Mesenchymal stem cell (in vitro differentiated cells and primary cell): ENCODE measurements at regions not wholly inside any gene's neighbourhood (a gene's known extent, or its start where the extent isn't known, plus 50 kb on each side); places are given as distances from the start of the nearest gene placed in this dataset.

Source experiments
- DNase-seq: peaks from one replicate; pipeline ENCODE4 v3.0.0-alpha.2; 2013
- H2AFZ ChIP-seq: one replicate; pipeline ENCODE4 v1.6.1; 2013; ENCODE audit warnings: low read depth, mild to moderate bottlenecking, control low read depth, inconsistent platforms, low read length, moderate library complexity
- H2AK5ac ChIP-seq: 2 replicates; pipeline ENCODE4 v1.6.1; 2013; ENCODE audit warnings: low read length, moderate library complexity, mild to moderate bottlenecking, inconsistent platforms; ENCODE audit not compliant: severe bottlenecking
- H2BK120ac ChIP-seq: one replicate; pipeline ENCODE4 v1.6.1; 2013; ENCODE audit warnings: low read depth, mild to moderate bottlenecking, inconsistent platforms, low read length, moderate library complexity
- H2BK12ac ChIP-seq, 2 experiments: one replicate each; pipeline ENCODE4 v1.6.1; 2013; ENCODE audit warnings: inconsistent platforms in 2 of 2, low read length in 2 of 2, mild to moderate bottlenecking in 2 of 2, moderate library complexity in 2 of 2, control low read depth in 1 of 2
- H2BK15ac ChIP-seq: one replicate; pipeline ENCODE4 v1.6.1; 2013; ENCODE audit warnings: mild to moderate bottlenecking, low read depth, inconsistent platforms; ENCODE audit not compliant: poor library complexity, severe bottlenecking
- H2BK5ac ChIP-seq: 2 replicates; pipeline ENCODE4 v1.6.1; 2013; ENCODE audit warnings: low read depth, mild to moderate bottlenecking, low read length, control low read depth, inconsistent platforms; ENCODE audit not compliant: poor library complexity, severe bottlenecking
- H3K14ac ChIP-seq, 2 experiments: one replicate each; pipeline ENCODE4 v1.6.1; 2013; ENCODE audit warnings: inconsistent platforms in 2 of 2, low read length in 2 of 2, control low read depth in 1 of 2, mild to moderate bottlenecking in 1 of 2, moderate library complexity in 1 of 2
- H3K18ac ChIP-seq, 2 experiments: one replicate each; pipeline ENCODE4 v1.6.1; 2013; ENCODE audit warnings: inconsistent platforms in 2 of 2, low read length in 2 of 2, control low read depth in 1 of 2, low read depth in 1 of 2, mild to moderate bottlenecking in 1 of 2
- H3K23ac ChIP-seq, 2 experiments: one replicate each; pipeline ENCODE4 v1.6.1; 2013; ENCODE audit warnings: inconsistent platforms in 2 of 2, low read length in 2 of 2, mild to moderate bottlenecking in 2 of 2, moderate library complexity in 2 of 2, control low read depth in 1 of 2
- H3K27ac ChIP-seq: 2 replicates; pipeline ENCODE4 v1.5.1; 2013; ENCODE audit warnings: mild to moderate bottlenecking, moderate library complexity, low read length, control low read depth, inconsistent platforms; ENCODE audit not compliant: poor library complexity, severe bottlenecking
- H3K27me3 ChIP-seq, 2 experiments: 2 replicates each; pipeline versions ENCODE4 v1.6.1 to v1.7.0; 2013; ENCODE audit warnings: low read length in 2 of 2, mild to moderate bottlenecking in 2 of 2, moderate library complexity in 2 of 2, control low read depth in 1 of 2, inconsistent platforms in 1 of 2; ENCODE audit not compliant: control insufficient read depth in 1 of 2, insufficient read depth in 1 of 2
- H3K36me3 ChIP-seq, 2 experiments: 2 replicates each; pipeline versions ENCODE4 v1.6.1 to v1.7.0; 2013; ENCODE audit warnings: low read length in 2 of 2, control low read depth in 1 of 2, inconsistent platforms in 1 of 2, low read depth in 1 of 2, mild to moderate bottlenecking in 1 of 2; ENCODE audit not compliant: insufficient read depth in 2 of 2, control insufficient read depth in 1 of 2
- H3K4ac ChIP-seq, 2 experiments: one replicate each; pipeline ENCODE4 v1.6.1; 2013; ENCODE audit warnings: inconsistent platforms in 2 of 2, low read length in 2 of 2, mild to moderate bottlenecking in 2 of 2, moderate library complexity in 2 of 2, control low read depth in 1 of 2, low read depth in 1 of 2
- H3K4me1 ChIP-seq: 2 replicates; pipeline ENCODE4 v1.6.1; 2013; ENCODE audit warnings: low read depth, low read length, control low read depth; ENCODE audit not compliant: control insufficient read depth, insufficient read depth
- H3K4me2 ChIP-seq: 2 replicates; pipeline ENCODE4 v1.6.1; 2013; ENCODE audit warnings: low read length, mild to moderate bottlenecking, inconsistent platforms; ENCODE audit not compliant: poor library complexity, severe bottlenecking
- H3K4me3 ChIP-seq, 2 experiments: 2 replicates each; pipeline versions ENCODE4 v1.5.1 to v1.7.0; 2013; ENCODE audit warnings: low read length in 2 of 2, mild to moderate bottlenecking in 2 of 2, control low read depth in 1 of 2, low read depth in 1 of 2; ENCODE audit not compliant: insufficient read depth in 1 of 2
- H3K79me1 ChIP-seq: replicated peaks from 2 replicates; pipeline ENCODE4 v1.6.1; 2013; ENCODE audit warnings: mild to moderate bottlenecking, control low read depth, low read length, inconsistent platforms; ENCODE audit not compliant: poor library complexity, severe bottlenecking
- H3K9ac ChIP-seq: 2 replicates; pipeline ENCODE4 v1.7.0; 2013; ENCODE audit warnings: mild to moderate bottlenecking, low read length, moderate library complexity
- H3K9me3 ChIP-seq: 2 replicates; pipeline ENCODE4 v1.7.0; 2013; ENCODE audit warnings: mild to moderate bottlenecking, low read length; ENCODE audit not compliant: control insufficient read depth
- H4K8ac ChIP-seq: one replicate; pipeline ENCODE4 v1.6.1; 2013; ENCODE audit warnings: inconsistent platforms, mild to moderate bottlenecking, low read length, moderate library complexity
- H4K91ac ChIP-seq: one replicate; pipeline ENCODE4 v1.6.1; 2013; ENCODE audit warnings: mild to moderate bottlenecking, low read length, inconsistent platforms
- WGBS: methylation state at CpG from one replicate; pipeline ENCODE4 v1.1.7; 2013; ENCODE audit warnings: mixed read lengths; 5-methylcytosine and 5-hydroxymethylcytosine counted together

DNA sequence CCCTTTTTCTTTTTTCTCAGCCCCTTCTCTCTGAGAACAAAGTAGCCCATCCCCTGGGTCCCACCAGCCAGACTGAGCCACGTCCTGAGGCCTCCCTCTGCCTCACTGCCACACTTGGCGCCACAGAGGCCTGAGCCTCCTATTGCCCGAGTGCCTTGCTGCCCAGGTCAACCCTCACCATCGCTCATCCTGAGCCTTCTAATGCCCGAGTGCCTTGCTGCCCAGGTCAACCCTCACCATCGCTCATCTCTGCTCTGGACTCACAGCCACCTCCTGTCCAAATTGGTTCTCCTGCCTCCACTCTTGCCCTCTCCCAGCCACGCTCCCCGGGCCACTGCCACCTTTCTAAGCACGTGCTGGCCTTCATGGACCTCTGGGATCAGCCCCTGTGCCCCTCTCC lies 53.2 kb upstream of the SMNDC1 start:
- H3K4ac ChIP-seq, result no peak overlapping the region
- H2BK15ac ChIP-seq, result no peak overlapping the region
- H3K4me1 ChIP-seq, result peaks cover 45% of the 10 kb centered on the region
- H2AFZ ChIP-seq, result no peak overlapping the region
- H2BK12ac ChIP-seq, result peak overlapping the region; percentile 3 to 90
- H2BK5ac ChIP-seq, result no peak overlapping the region
- no peaks in the 10 kb centered on the region for H3K9me3 ChIP-seq
- H2BK120ac ChIP-seq, result no peak overlapping the region
- peak overlapping the region; percentile 6 for H4K91ac ChIP-seq
- H3K79me1 ChIP-seq, result no peaks in the 10 kb centered on the region
- H3K18ac ChIP-seq, result peak overlapping the region in 1 of 2 experiments; percentile 78
- H4K8ac ChIP-seq, result no peak overlapping the region
- WGBS, result 96% methylated on average over 9 of the region's 9 CpGs
- H3K27ac ChIP-seq, result no peak overlapping the region
- peak overlapping the region in 1 of 2 experiments; percentile 48 for H3K14ac ChIP-seq
- H3K36me3 ChIP-seq, result no peaks in the 10 kb centered on the region
- H3K4me3 ChIP-seq, result no peak overlapping the region
- no peak for DNase-seq
- H3K27me3 ChIP-seq, result no peaks in the 10 kb centered on the region
- peak overlapping the region; percentile 14 for H2AK5ac ChIP-seq
- H3K4me2 ChIP-seq, result no peak overlapping the region
- no peak overlapping the region for H3K23ac ChIP-seq
- peak overlapping the region; percentile 16 for H3K9ac ChIP-seq

DNA sequence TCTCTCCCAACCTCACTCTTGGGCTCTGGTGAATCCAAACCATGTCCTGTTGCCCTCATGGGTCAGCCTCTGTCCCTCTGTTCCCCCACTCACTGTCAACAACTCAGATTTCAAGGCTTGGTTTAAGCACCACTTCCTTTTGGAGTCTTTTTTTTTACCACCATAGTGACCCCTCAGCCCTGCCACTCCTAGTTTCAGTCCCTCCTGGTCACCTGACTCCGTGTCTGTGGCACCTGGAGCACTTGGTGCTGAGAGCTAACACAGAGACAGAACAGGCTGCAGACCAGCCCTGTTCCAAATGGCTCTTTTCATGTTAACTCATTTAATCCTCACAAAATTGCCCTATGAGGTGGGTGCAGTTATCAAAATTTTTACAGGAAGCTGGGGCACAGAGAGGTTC lies 53.6 kb upstream of the SMNDC1 start:
- Histone ChIP-seq H3K27me3 (no peaks in the 10 kb centered on the region), H3K14ac (no peak overlapping the region), H3K27ac (no peak overlapping the region), H3K9ac (no peak overlapping the region), H2AK5ac (peak overlapping the region; percentile 14), H3K9me3 (no peaks in the 10 kb centered on the region), H3K79me1 (no peaks in the 10 kb centered on the region), H3K4me1 (peaks cover 44% of the 10 kb centered on the region), H4K8ac (no peak overlapping the region), H3K18ac (peak overlapping the region in 1 of 2 experiments; percentile 78), H3K4me3 (no peak overlapping the region), H3K36me3 (no peaks in the 10 kb centered on the region), H2BK12ac (no peak overlapping the region), H2BK120ac (no peak overlapping the region), H3K4me2 (no peak overlapping the region), H2BK5ac (no peak overlapping the region), H2AFZ (no peak overlapping the region), H2BK15ac (no peak overlapping the region), H4K91ac (no peak overlapping the region), H3K23ac (no peak overlapping the region), H3K4ac (no peak overlapping the region)
- 93% methylated on average over 1 of the region's 1 CpG for WGBS
- DNase-seq, result no peak

DNA sequence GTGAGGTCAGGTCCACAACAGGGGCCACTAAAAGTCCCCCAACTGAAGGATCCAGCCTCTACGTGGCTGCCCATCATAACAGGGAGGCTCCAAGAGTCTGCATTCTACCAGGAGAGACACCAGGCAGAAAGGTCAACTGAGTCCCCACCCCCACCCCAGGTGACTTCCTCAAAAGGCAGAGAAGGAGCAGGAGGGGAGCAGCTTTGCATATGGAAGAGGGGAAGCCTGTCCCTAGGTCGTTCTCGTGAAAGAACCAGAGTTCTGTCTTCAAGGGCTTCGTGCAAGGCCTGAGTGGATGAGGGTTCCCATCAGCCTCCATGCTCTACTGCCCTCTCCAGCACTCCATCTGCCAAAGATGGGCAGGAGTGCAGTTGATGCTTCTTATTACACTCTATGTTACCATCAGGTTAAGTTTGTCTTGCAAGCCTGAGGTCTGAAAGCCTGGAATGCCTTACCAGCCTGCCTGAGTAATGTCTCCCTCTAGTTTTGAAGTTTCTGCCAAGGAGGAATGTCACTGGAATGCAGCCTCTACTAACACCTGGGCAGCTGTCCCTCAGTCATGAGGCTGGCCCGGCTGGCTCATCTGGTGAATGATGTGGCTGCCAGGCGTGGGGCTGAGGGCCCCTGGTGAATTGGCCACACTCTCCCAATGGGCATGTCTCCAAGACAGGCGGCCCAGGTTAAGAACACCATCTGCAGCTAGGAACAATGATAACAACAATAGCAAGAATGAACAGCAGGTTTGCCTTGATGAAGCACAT lies 54.3 kb upstream of the SMNDC1 start:
- H3K27ac ChIP-seq, result no peak overlapping the region
- no peak overlapping the region for H3K18ac ChIP-seq
- no peak overlapping the region for H4K8ac ChIP-seq
- no peak overlapping the region for H2BK12ac ChIP-seq
- no peak overlapping the region for H3K23ac ChIP-seq
- peaks cover 43% of the 10 kb centered on the region for H3K4me1 ChIP-seq
- no peak overlapping the region for H3K4me2 ChIP-seq
- H2AFZ ChIP-seq, result no peak overlapping the region
- no peaks in the 10 kb centered on the region for H3K79me1 ChIP-seq
- H2AK5ac ChIP-seq, result peak overlapping the region; percentile 7
- no peak overlapping the region for H2BK15ac ChIP-seq
- no peak overlapping the region for H2BK5ac ChIP-seq
- 80% methylated on average over 7 of the region's 7 CpGs for WGBS
- H3K27me3 ChIP-seq, result no peaks in the 10 kb centered on the region
- no peaks in the 10 kb centered on the region for H3K9me3 ChIP-seq
- no peak overlapping the region for H3K4me3 ChIP-seq
- H3K36me3 ChIP-seq, result no peaks in the 10 kb centered on the region
- no peak overlapping the region for H4K91ac ChIP-seq
- H3K4ac ChIP-seq, result no peak overlapping the region
- no peak overlapping the region for H2BK120ac ChIP-seq
- H3K9ac ChIP-seq, result no peak overlapping the region
- no peak overlapping the region for H3K14ac ChIP-seq
- DNase-seq, result no peak

- Histone ChIP-seq H3K4ac (no peak overlapping the region), H2BK15ac (no peak overlapping the region), H4K8ac (no peak overlapping the region), H2AK5ac (no peak overlapping the region), H3K4me3 (no peak overlapping the region), H2BK5ac (no peak overlapping the region), H3K9ac (no peak overlapping the region), H3K36me3 (no peaks in the 10 kb centered on the region), H3K23ac (no peak overlapping the region), H2AFZ (no peak overlapping the region), H3K4me2 (no peak overlapping the region), H4K91ac (no peak overlapping the region), H3K9me3 (no peaks in the 10 kb centered on the region), H3K27me3 (no peaks in the 10 kb centered on the region), H3K4me1 (peaks cover 47% of the 10 kb centered on the region), H3K27ac (no peak overlapping the region), H2BK120ac (no peak overlapping the region), H3K79me1 (no peaks in the 10 kb centered on the region), H3K14ac (no peak overlapping the region), H3K18ac (no peak overlapping the region), H2BK12ac (no peak overlapping the region)
- DNase-seq, result peak; percentile 55
- WGBS, result 49% methylated on average over 5 of the region's 5 CpGs
Observed at GRCh38 chr10:110360857-110361474, 56.2 kb upstream of the SMNDC1 start.
